NCI-H524 (cell line): ENCODE measurements at regions not wholly inside any gene's neighbourhood (a gene's known extent, or its start where the extent isn't known, plus 50 kb on each side); places are given as distances from the start of the nearest gene placed in this dataset.
A peak's percentile ranks its signal among the peaks of the same experiment; 100 is the strongest.
"Not testable (repeated sequence)": the region's sequence is repeated elsewhere in the genome, so short reads cannot be mapped to it uniquely, and the experiment has no call there.

Experiments
- DNase-seq, 2 experiments: peaks; one replicate each; lab custom pipeline; 2025; lab: John Stamatoyannopoulos, UW

- DNase-seq: no peak
These were observed 105.4 kb downstream of the TTC8 start for GRCh38 chr14:88929656-88930436.

DNA sequence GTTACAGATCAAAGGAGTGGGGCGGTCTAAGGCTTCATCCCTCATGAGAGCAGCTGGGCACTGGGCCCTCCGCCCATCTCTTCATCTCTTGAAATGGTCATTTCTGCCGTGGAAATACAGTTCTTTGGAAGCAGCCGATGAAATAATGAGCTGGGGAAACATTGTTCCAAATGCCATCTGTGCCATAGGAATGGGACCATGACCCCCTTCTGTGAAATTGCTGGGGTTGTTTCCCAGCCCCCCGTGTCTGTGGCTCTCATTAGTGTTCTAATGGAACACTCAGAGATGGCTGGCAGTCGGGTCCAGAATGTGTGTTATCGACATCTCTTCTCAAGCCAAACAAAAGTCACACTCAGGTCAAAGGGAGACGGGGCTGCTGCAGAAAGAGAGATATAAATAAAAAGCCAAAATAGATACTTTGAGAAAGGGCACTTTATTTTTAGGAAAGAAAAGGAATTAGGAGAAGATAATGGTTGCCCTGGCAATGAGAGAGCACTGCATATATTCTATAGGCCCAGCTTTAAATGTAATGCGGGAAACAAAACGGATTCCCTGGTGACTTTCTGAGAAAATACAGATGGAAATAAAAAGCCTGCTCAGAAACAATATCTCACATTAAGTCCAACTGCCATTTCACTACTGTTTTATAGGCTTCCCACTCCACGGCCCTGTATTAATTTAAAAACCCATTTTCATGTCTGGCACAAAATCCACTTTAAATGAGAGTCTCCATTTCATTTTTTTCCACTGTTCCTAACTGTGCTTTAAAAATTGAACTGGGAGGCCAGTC is 107.1 kb downstream of the TTC8 start:
- no peak for DNase-seq

DNA sequence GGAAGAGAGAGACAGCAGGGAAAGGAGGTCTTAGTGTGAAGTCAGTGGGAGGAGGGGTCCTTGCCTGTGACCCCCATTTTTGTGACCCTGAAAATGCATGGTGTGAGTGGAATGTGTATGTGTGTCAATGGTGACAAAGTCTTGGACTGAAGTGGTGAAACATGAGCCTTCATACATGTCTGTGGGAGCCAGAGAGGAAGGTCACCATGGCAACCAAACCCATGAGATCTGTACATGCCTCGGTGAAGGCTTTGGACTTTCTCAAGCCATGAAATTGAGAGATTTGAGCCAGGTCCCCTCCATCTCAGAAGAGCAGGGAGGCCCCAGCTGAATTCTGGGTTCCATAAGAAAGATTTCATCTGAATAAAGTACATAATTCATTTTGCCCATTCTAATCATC is 108.7 kb downstream of the TTC8 start:
- peak; percentile 63 to 81 for DNase-seq

- no peak for DNase-seq
These were observed 109.9 kb downstream of the TTC8 start for GRCh38 chr14:88934351-88934806.

DNA sequence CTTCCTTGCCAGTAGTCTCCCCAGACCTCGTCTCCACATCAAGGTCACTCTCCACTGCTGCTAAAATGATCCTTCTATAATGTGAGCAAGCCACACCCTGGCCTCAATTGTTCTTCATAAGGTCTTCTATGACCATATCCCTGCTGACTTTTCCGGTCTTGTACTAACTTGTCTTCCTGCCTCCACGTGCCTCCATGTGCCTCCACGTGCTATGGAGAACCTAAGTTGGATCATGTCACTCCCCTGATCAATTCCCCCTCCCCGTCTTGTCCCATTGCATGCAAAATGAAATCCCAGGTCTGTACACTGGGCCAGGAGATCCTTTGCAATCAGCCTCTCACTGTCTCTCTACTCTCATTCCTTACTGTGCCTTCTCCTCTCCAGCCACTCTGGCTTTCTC is 110.6 kb downstream of the TTC8 start:
- DNase-seq: no peak

- DNase-seq: no peak
These were observed 113.3 kb downstream of the TTC8 start for GRCh38 chr14:88937706-88938105.

DNA sequence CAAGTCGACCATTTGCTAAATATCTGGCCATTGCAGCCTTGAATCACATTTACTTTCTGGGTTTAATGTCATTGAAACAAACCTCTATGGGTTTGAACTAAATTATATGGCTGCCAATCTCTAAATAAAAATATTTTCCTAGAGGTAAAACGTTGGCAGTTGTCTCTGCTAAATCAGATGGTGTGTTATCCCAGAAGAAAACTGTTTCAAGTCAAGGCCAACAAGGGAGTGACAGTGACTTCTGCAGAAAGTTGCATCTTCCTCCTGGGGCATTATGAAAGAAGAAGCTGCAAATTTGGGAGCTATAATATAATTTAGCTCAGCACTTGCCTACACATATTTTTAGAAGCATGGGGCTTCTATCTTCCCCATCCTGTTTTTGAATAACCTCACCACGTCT is 116.2 kb downstream of the TTC8 start:
- no peak for DNase-seq

DNA sequence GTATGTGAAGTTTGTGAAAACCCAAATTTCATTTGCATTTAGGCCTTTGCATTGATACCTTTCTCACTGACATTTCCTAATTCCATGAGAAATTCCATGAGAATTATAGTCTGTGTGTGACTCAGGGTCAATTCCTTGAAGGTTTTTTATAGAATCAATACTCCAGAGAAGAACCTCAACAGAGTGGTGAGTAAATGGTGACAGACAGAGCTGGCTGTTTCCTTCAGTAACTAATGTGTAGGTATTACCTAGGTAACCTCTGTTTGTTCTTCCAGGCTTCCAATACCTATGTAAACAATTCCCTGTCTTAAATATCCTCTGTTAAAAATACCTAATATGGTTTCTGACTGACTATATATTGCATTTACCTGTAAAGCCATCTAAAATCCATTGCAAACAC is 117.0 kb downstream of the TTC8 start:
- DNase-seq: no peak

GRCh38 chr14:88947646-88948598 is 123.5 kb downstream of the TTC8 start:
- no peak for DNase-seq

DNA sequence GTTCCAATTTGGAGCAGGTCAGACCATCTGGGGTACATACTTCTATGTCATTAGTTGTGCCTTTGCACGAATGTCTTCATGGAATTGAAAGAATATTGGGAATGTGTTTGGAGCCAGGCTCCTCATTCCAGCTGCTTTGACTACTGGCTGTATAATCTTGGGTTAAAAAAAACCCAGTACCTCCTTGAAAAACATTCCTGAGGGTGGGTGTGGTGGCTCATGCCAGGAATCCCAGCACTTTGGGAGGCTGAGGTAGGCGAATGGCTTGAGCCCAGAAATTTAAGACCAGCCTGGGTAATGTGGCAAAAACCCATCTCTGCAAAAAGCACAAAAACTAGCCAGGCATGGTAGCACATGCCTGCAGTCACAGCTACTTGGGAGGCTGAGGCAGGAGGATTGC is 125.6 kb downstream of the TTC8 start:
- DNase-seq: no peak

- DNase-seq: no peak
These were observed 126.9 kb downstream of the TTC8 start for GRCh38 chr14:88951370-88951769.

DNA sequence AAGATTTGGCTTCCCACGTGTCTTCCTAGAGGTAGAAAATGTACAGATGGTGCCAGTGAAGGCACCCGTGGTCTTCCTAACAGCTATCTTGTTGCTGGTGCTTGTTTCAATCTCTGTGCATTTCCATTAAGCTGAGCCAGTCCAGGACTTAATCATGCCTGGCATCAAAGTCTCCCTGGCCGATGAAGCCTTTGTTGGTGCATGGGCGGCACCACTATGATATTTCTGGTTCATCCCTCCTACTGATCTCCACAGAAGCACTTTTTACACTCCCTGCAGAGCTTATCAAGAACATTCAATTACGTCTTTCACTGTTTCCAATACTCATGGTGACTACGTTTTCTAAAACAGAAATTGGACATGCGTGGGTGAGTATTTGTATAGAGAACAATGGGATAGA is 128.4 kb downstream of the TTC8 start:
- DNase-seq: no peak

DNA sequence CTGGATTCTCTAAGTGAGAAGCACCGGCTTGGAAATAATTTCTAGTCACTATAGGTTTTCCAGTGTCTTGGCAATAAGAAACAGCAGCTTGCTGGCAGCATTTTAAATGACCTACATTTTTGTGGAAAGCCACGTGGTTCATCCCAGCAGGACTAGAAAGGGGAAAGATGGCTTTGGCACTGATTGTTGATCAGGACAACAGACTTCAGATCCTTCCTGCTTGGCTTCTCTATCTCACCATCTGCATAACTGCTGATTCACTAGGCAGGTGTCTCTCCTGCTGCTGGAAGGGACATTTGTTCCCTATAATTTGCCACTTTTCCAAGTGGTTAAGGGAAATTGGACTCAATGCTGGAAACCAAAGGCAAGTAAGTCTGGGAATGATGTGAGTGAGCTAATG is 131.0 kb downstream of the TTC8 start:
- peak; percentile 26 to 60 for DNase-seq

DNA sequence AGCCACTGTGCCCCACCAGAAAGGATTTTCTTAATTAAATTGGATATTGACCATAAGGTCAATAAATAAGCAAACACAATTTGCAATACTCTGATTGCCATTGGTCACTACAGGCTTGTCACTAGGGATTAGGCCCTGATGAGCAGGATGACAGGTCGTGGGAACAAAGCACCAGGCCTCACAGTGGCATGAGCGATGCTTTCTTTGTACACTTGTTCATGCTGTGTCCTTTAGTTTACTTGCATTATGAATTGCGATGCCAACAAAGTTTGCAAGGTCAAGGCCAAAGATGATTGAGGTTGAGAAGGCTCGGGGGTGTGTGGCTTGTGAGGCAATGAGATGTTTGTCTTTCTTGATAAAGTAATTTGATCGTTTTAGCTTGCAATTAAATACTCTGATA is 136.0 kb downstream of the TTC8 start:
- DNase-seq: no peak

DNA sequence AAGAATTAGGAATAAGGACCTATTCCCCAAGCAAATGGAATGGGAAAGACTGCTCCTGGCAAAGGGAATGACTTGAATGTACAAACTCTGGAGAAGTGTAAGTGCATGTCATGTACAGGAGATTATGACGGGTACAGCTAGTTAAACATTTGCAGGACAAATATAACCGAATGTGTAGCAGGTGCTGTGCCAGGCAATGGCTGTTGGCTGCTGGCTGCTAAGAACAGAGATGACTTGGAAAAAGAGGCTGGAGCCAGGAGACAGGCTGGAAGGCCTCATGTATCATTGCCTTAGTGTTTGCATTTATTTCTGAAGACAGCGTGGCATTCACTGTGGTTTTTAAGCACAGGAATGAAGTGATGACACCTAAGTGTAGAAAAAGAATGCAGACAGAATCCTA is 136.8 kb downstream of the TTC8 start:
- no peak for DNase-seq

- no peak for DNase-seq
These were observed 137.9 kb downstream of the TTC8 start for GRCh38 chr14:88962356-88962755.

- no peak for DNase-seq
These were observed 142.8 kb downstream of the TTC8 start for GRCh38 chr14:88967299-88967698.

- peak; percentile 26 to 60 for DNase-seq
These were observed 150.8 kb downstream of the TTC8 start for GRCh38 chr14:88975043-88975830.

GRCh38 chr14:88975926-88976325 is 151.5 kb downstream of the TTC8 start:
- peak; percentile 54 to 65 for DNase-seq

GRCh38 chr14:88980907-88981306 is 156.5 kb downstream of the TTC8 start:
- not testable (repeated sequence) for DNase-seq

DNA sequence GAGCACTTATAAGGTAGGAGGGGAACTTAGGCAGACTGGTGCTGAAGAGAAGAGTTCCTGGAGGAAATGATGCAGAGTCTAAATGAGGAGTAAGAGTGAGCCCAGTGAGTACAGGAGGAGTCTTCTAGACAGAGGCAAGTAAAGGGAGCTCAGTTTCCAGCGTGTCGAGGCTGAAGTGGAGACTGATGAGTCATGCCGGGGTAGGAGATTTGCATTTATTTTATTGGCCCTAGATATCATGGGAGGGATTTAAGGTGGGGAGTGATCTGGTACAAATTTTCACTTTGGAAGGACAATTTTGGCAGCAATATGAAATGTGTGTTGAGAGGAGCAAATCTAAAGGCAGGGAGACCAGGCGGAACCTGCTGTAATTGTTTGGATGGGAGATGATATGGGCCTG is 157.5 kb downstream of the TTC8 start:
- DNase-seq: no peak
